ENCODE measurements at regions not wholly inside any gene's neighbourhood (a gene's known extent, or its start where the extent isn't known, plus 50 kb on each side); places are given as distances from the start of the nearest gene placed in this dataset.
"Not testable (repeated sequence)": the region's sequence is repeated elsewhere in the genome, so short reads cannot be mapped to it uniquely, and the experiment has no call there.

DNA sequence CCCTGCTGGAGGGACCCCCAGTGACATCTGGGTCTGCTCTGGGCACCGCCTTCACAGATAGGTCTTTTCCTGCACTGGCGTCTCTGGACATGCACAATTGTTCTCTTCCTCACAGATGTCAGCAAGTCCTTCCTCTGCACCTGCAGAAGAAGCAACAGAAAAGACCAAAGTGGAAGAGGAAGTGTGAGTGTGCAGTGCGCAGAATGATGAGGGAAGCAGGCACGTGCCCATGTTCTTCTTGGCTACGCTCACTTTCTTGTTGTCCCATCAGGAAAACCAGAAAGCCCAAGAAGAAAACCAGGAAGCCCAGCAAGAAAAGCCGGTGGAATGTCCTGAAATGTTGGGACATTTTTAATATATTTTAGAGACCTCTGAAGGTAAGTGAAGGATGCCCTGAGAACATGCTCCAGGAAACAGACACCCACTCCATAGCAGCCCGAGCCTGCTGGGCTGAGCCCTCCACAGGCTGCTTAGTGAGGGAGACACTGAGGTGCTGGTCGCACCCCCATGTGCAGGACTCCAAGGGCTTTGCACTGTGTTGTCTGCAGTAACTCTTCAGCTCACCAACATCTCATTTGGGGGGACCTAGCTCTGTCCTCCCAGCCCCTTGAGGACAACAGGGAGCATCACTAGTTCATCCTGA lies 50.8 kb upstream of the PROP1 start:
- not testable (repeated sequence) for TF ChIP-seq CTCF (IDR thresholded peaks at IDR 0.05 in 8 of 11, conservative IDR thresholded peaks at IDR 0.05 in 3 of 11); POLR2A (IDR thresholded peaks at IDR 0.05)

Measured in spleen (tissue), 7 donors.